Forelimb muscle (tissue), 1 donor: ENCODE measurements at regions not wholly inside any gene's neighbourhood (a gene's known extent, or its start where the extent isn't known, plus 50 kb on each side); places are given as distances from the start of the nearest gene placed in this dataset.

Experiments used
- DNase-seq: peaks from one replicate; pipeline ENCODE4 v3.0.0-alpha.2; 2013; ENCODE audit warnings: low read depth

- DNase-seq, result no peak
Measured at GRCh38 chr22:48740086-48740730, 1087.5 kb downstream of the BRD1 start.

- no peak for DNase-seq
Measured at GRCh38 chr22:48739348-48740085, 1088.2 kb downstream of the BRD1 start.

GRCh38 chr22:48738204-48738980 is 1089.3 kb downstream of the BRD1 start:
- DNase-seq, result no peak

- DNase-seq, result no peak
Measured at GRCh38 chr22:48737461-48738203, 1090.0 kb downstream of the BRD1 start.

GRCh38 chr22:48736593-48737460 is 1090.8 kb downstream of the BRD1 start:
- DNase-seq, result no peak

- no peak for DNase-seq
Measured at GRCh38 chr22:48734961-48735360, 1092.7 kb downstream of the BRD1 start.

GRCh38 chr22:48734359-48734758 is 1093.3 kb downstream of the BRD1 start:
- no peak for DNase-seq

GRCh38 chr22:48729499-48730171 is 1098.0 kb downstream of the BRD1 start:
- no peak for DNase-seq

- DNase-seq, result no peak
Measured at GRCh38 chr22:48727454-48728058, 1100.1 kb downstream of the BRD1 start.

- no peak for DNase-seq
Measured at GRCh38 chr22:48724899-48725298, 1102.8 kb downstream of the BRD1 start.

GRCh38 chr22:48722661-48723060 is 1105.0 kb downstream of the BRD1 start:
- DNase-seq, result no peak

GRCh38 chr22:48721395-48721669 is 1106.3 kb downstream of the BRD1 start:
- no peak for DNase-seq

GRCh38 chr22:48720662-48721394 is 1106.8 kb downstream of the BRD1 start:
- no peak for DNase-seq

- no peak for DNase-seq
Measured at GRCh38 chr22:48719978-48720661, 1107.6 kb downstream of the BRD1 start.

- DNase-seq, result no peak
Measured at GRCh38 chr22:48718818-48719500, 1108.7 kb downstream of the BRD1 start.

GRCh38 chr22:48717883-48718817 is 1109.5 kb downstream of the BRD1 start:
- DNase-seq, result no peak
